ENCODE measurements at regions not wholly inside any gene's neighbourhood (a gene's known extent, or its start where the extent isn't known, plus 50 kb on each side); places are given as distances from the start of the nearest gene placed in this dataset.

- TF ChIP-seq ZFP30 (CRISPR knock-in tag; IDR thresholded peaks at IDR 0.05), result no peak
- no peak for TF ChIP-seq BACH2 (CRISPR knock-in tag; IDR thresholded peaks at IDR 0.05; ENCODE audit: borderline replicate concordance)
- no peak for TF ChIP-seq ARNTL (CRISPR knock-in tag; IDR thresholded peaks at IDR 0.05; ENCODE audit: borderline replicate concordance, low read depth)
Measured at GRCh38 chr13:74023484-74023883, 110.7 kb downstream of the KLF12 start.
